GM06990 (cell line): ENCODE measurements at regions not wholly inside any gene's neighbourhood (a gene's known extent, or its start where the extent isn't known, plus 50 kb on each side); places are given as distances from the start of the nearest gene placed in this dataset.

Source experiments
- DNase-seq: peaks from one replicate; pipeline ENCODE4 v3.0.0-alpha.2; 2011; ENCODE audit not compliant: insufficient read length; ENCODE audit errors: extremely low read depth
- H3K27me3 ChIP-seq: replicated peaks from 2 replicates; pipeline ENCODE4 v1.6.0; 2011; ENCODE audit warnings: low read length; ENCODE audit not compliant: control insufficient read depth, insufficient read depth
- H3K36me3 ChIP-seq: 2 replicates; pipeline ENCODE4 v1.5.1; 2011; ENCODE audit warnings: low read length; ENCODE audit not compliant: control insufficient read depth, insufficient read depth
- H3K4me3 ChIP-seq: replicated peaks from 2 replicates; pipeline ENCODE4 v1.5.1; 2011; ENCODE audit warnings: low read depth, mild to moderate bottlenecking, control low read depth, low read length
- CTCF ChIP-seq: IDR thresholded peaks from 2 replicates; pipeline ENCODE4 v1.5.1; 2011; ENCODE audit warnings: low read length, control low read depth, mild to moderate bottlenecking, inconsistent platforms; ENCODE audit not compliant: insufficient read depth, poor library complexity, severe bottlenecking

DNA sequence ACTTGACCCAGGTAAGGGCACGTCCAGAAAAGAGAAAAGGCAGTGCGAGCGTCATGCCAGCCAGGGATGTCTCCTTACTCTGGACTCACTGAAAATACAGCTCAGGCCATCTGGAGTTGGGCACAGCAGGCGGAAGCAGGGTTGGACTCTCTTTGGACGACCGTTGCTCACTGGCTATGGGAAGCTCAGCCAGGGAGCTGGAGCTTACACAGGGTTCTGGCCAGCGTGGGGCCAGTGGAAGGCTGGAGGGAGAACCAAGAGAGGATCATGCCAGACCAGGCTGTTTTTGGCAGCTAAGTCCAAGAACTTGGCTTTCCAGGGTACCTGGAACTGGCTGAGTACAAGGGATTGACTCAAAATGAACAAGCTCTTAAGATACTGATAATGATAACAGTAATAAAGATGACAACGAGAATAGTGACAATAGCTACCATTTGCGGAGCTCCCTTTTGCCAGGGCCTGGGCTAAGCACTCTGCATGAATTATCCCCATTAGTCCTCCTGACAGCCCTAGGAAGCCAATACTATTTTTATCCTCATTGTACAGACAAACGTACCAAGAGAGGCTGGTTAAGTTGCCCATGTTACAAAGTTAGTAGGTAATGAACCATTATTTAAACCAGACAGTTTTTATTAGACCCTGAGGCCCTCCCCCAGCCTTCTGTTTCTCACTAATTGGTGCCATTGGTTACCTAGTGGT is 177.6 kb downstream of the PTPN20 start:
- DNase-seq: no peak
- H3K27me3 ChIP-seq: peaks cover 2% of the 10 kb centered on the region; the same call in 1 of the 2 replicates
- no peak overlapping the region for H3K4me3 ChIP-seq
- no peak for TF ChIP-seq CTCF
- H3K36me3 ChIP-seq: no peaks in the 10 kb centered on the region

GRCh38 chr10:47090042-47090441 is 178.8 kb downstream of the PTPN20 start:
- Histone ChIP-seq H3K27me3 (peaks cover 2% of the 10 kb centered on the region; the same call in 1 of the 2 replicates), H3K36me3 (no peaks in the 10 kb centered on the region), H3K4me3 (no peak overlapping the region)
- TF ChIP-seq CTCF: no peak
- DNase-seq: no peak

DNA sequence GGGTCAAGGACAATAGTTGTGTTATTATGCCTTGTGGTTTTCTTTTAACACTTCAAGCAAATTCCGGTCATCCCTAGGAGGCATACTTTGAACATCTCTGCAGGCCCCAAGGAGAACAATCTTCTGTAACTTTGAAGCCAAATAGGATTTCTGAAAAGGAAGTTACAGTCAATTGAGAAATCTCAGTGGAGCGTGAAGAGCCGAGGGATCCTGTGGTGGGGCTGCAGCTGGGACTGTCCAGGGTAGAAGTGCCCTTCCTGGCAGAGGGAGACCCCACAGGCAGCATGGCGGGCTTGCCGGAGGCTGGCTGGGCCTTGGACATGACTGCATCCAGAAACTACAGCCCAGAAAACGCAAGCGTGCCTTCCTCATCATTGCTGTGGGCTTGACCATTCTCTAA is 179.7 kb downstream of the PTPN20 start:
- Histone ChIP-seq H3K4me3 (no peak overlapping the region), H3K27me3 (peaks cover 2% of the 10 kb centered on the region; the same call in 1 of the 2 replicates), H3K36me3 (no peaks in the 10 kb centered on the region)
- TF ChIP-seq CTCF: no peak
- no peak for DNase-seq

- DNase-seq: no peak
- Histone ChIP-seq H3K36me3 (no peaks in the 10 kb centered on the region), H3K4me3 (no peak overlapping the region), H3K27me3 (peaks cover 2% of the 10 kb centered on the region; the same call in 1 of the 2 replicates)
- no peak for TF ChIP-seq CTCF
These were observed 180.2 kb downstream of the PTPN20 start for GRCh38 chr10:47091421-47091820.

GRCh38 chr10:47092376-47092775 is 181.1 kb downstream of the PTPN20 start:
- peaks cover 2% of the 10 kb centered on the region; the same call in 1 of the 2 replicates for H3K27me3 ChIP-seq
- H3K36me3 ChIP-seq: no peaks in the 10 kb centered on the region
- DNase-seq: no peak
- no peak for TF ChIP-seq CTCF
- no peak overlapping the region for H3K4me3 ChIP-seq
